B cell (primary cell): ENCODE measurements at regions not wholly inside any gene's neighbourhood (a gene's known extent, or its start where the extent isn't known, plus 50 kb on each side); places are given as distances from the start of the nearest gene placed in this dataset.

ENCODE experiments used
- CTCF ChIP-seq: fragments of 200-600 bp; IDR thresholded peaks from one replicate; pipeline ENCODE4 v1.8.0; 2022; ENCODE audit warnings: antibody characterized with exemption, mild to moderate bottlenecking
- EZH2 ChIP-seq: IDR thresholded peaks from 2 replicates; pipeline ENCODE4 v1.6.1; 2012; ENCODE audit warnings: borderline replicate concordance, low read depth, mild to moderate bottlenecking, moderate library complexity, low read length; ENCODE audit not compliant: insufficient read depth, poor library complexity, severe bottlenecking

DNA sequence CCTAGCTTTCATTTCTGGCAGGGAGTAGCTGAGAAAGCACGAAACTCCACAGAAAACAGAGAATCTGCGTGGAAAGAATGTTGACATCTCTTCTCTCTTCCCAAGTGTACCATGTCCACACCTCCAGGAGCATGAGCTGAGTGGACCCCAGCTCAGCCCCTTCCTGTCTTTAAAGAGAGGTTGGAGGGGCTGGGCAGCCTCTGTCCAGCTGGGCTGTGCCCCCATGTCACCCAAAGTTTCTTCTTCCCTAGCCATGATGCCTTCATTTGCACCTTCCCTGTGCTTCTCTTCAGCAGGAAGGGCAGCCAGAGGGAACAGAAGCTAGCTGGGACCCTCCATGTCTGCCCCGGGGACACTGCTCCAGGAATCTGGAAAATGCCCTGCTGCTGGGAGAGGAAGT is 655.0 kb upstream of the DEFB115 start:
- TF ChIP-seq CTCF (no peak), EZH2 (no peak)
